GM18508 (cell line): ENCODE measurements at regions not wholly inside any gene's neighbourhood (a gene's known extent, or its start where the extent isn't known, plus 50 kb on each side); places are given as distances from the start of the nearest gene placed in this dataset.

Source experiments
- ATAC-seq: cut with Tn5 transposase; IDR thresholded peaks from one replicate; pipeline ENCODE4 v1.9.1; 2021; ENCODE audit warnings: moderate number of reproducible peaks; ENCODE audit not compliant: insufficient read depth, unreplicated experiment

DNA sequence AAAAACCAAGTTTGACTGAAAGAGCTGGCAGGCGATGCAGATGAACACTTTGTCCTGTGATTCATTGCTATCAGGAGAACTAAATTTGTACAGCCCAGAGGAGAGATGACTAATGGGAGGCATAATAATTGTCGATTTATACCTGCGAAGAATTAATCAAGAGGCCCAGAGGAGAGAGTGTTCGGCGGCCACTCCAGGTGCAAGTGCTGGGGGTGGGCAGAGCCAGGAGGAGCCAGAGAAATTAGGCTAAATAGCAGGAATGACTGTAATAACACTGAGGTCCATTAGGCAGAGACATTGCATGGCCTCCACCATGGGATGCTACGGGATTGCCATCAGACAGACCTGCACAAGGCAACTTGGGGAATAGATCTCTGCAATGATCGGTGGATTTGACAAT lies 107.7 kb upstream of the UQCRFS1 start:
- ATAC-seq, result no peak

DNA sequence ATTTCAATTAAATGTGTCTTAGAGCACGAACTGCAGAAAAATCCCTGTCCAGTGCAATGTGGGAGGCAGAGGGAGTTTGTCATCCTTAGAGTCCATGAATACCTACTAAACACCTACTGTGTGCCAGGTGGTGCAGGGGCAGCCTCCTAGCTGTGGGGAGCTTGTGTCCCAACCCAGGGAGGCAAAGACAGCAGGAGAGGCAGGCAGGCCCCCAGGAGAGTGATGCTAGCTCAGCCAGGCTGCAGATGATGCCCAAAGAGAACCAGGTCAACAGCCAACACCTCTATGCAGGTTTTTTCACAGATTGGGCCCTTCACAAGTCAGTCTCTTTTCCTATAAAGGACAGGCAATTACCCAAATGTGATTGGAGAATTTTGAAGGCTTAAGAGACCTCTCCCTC lies 108.2 kb upstream of the UQCRFS1 start:
- no peak for ATAC-seq

DNA sequence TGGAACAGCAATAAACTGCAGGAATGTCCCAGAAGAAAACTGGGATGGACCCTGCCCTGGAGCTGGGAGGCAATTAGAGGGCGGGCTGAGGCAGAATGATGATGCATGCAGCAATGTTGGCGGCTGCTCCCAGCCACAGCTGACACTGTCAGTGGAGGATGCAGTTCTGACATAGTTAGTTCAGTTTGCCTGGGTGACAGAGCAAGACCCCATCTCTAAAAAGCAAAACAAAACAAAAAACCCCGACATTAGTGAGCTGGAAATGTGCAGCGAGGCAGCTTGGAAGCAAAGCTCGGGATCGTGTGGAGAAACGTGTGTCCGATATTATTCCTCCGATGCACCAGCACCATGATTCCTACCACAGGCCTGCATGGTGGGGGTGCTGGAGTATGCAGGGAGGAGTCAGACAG lies 110.1 kb upstream of the UQCRFS1 start:
- no peak for ATAC-seq

DNA sequence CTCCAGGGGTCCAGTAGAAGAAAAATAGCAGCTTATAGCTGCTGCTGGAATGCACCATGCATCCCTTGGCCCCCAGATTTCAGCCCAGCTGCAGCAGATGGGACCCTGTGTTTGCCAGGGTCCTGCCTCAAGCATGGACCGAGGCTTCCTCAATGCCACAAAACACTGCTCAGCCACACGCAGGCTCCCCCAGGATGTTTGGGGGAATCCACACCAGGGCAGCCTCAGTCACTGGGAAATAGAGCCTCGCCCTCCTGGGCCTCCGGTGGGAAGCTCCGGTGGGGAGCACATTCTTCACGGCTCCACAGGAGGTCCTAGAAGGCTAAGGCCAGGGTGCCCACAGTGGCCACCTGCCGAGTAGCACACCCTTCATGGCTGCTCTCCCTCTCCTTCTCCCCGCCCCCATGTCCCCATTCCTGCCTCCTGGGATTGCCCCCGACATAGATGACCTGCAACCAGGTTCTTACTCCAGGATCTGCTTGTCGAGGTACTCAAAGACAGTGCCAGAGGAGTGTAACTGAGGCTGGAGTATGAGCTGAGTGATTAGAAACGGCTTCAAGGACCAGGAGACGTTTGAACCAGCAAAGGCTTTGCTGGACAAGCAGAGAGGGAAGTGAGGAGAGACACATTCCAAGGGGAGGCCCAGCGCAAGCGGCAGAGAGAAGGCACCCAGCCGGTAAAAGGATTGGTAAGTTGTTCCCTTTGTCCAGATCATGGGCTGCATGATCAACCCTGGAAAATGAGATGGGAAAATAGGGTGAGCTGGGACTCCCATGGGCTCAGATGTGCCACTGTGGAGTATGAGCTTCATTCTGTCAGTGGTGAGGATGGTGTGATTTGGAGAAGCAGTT lies 110.7 kb upstream of the UQCRFS1 start:
- no peak for ATAC-seq

DNA sequence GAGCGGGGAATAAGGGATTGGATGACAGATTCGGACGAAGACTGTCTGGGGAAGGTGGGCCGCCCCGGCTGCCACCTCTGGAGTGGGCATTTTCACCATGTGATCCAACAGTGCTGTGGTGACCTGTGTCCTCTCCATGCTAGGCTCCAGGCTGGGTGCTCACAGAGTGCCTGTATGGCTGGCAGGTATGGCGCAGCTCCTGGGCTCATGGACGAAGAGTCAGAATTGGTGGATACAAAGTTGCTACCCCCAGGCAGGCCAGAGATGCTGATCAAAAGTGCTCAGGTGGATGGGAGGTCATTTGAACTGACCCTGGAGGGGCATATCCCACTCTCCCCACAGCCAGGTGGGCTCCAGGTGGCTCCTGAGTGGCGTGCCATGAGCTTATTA lies 111.3 kb upstream of the UQCRFS1 start:
- ATAC-seq, result no peak

DNA sequence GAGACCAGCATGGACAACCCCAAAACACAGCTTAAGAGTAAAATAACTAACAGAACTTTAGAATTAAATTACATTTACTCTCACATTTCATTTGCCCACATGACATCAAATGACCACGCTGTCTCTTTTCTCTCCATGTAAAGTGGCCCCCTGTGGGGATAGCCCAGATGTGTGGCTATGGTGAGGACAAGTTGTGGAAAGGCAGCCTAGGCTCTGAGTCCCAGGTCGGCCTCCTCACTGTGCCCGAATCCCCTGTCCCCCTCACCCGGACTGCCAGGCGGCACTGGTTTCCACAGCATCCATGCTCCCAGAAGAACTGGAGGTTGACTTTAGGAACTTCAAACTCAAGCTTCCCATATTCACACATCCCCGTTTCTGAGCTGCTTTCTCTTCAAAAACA lies 111.8 kb upstream of the UQCRFS1 start:
- ATAC-seq, result no peak

DNA sequence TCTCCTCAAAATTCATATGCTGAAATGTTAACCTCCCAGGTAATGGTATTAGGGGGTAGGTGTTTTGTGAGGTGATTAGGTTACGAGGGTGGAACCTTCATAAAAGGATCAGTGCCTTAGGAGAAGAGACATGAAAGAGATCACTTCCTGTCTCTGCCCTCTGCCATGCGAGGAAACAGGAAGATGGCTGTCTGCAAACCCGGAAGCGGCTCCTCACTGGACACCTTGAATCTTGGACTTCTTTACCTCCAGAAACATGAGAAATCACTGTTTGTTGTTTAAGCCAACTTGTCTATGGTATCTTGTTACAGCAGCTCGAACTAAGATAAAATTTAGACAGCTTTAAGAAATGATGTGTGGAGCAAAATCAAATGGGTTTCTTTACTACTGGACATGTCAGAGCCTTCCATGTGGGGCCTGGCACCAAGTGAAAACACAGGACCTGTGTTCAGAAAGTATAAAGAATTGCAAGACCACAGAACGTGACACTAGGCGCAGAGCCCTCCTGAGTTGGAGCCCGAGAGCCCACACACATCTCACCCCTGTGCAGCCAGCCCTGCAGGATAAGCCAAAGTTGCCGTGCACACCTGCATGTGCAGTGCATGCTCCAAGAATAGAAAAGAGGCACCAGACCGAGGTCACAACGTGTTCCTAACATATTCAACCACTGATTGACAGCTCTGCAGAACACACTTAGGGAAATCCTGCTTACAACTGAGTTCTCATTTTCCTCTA lies 112.5 kb upstream of the UQCRFS1 start:
- ATAC-seq, result no peak

DNA sequence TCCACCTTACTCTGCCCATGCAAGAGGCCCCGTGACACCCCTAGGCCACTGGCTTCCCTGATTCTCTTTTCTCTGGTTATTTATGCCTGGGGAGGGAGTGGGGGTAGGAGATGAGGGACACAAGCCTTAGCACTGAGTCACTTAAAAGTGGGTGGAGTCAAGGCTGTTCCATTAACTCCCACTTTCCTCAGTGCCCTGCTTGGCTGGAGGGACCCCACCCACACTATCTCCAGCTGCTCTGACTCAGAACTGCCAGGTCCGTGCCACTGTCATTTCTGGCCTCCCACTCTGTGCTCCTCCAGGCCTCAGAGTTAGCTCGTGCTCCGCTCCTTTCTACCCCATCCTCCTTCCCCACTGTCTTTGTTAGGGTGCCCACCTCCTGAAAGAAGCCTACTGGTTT lies 113.4 kb upstream of the UQCRFS1 start:
- ATAC-seq, result no peak

DNA sequence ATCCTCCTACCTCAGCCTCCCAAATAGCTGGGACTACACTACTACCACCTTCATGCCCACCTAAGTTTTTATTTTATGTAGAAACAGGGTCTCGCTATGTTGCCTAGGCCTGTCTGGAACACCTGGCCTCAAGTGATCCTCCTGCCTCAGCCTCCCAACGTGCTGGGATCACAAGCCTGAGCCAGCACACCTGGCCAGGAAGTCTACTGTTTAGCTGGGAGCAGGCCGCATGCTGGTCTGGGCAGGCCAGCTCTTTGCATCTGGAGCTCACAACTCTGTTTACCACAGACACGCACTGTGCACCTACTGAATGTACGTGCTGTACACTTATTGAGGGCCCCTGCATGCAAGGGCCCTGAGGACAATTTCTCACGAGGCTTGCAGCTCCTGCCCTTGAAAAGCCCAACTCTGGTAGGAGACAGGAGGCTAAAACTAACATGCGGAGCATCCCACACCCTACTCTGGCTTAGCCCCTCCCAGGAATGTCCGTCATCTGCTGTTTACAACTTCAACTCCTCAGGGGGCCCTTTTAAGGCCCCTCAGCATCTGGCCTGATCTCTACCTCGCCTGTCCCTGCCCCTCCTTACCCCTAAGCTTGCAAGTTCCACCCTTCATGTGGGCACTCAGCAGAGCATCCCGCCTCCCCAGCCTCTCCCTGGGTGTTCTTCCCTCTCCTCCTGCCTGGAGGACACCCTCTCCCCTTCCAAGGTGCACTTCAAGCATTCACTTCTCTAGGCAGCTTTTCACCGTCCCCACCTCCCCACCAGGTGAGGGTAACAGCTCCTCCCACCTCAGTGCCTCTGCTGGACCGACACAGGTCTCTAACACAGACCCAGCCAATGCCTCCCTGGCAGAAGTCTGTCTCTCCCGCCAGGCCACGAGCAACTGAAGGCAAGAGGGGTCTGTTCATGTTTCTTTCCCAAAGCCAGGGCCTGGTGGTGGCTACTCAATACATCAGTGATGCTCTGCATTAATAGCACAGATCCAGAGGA lies 114.2 kb upstream of the UQCRFS1 start:
- no peak for ATAC-seq

DNA sequence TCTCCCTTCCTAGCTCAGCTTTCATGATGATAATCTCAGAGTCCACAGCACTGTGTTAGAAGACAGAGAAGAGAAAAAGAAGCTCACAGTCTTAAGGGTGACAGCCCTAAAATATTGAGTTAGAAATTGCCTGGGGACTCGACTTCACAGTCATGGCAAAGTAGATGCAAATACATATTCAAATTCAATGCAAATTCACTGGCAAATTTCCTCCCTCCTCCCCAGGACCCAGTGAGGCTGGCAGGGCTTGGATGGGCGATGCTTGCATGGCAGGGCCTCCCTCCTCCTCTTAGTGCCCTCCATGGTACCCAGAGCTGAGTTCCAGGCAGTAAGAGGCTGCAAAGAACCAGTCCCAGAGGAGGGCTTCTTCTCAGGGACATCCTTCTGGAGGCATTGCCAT lies 115.6 kb upstream of the UQCRFS1 start:
- no peak for ATAC-seq

DNA sequence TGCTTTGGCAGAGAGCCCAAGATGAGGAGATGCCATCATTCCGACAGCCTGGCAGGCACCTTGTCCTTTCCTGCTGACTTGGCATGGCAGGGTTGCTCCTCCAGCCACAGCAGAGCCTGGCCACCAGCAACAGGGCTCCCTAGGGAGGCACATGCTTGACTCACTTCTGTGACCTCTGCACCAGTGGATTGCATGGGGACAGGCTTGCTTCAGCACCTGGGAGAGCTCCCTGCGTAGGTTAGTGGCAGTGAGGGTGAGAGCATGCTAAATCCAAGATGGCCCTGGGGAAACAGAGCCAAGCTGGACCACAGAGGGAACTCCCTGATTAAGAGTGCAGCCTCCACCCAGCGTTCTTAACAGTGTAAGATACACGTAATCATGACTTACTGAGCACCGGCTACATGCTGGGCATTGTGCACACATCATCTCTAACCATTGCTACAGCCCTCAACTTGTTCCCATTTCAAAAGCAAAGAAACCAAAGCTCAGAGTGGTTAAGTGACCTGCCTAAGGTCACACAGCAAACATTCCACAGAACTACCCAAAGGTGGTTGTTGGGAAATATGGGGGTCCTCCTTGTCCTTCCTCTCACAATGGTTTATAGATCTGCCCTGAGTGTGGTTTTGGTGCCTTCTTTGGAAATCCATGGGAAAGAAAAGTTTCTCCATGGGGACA lies 116.6 kb upstream of the UQCRFS1 start:
- ATAC-seq, result no peak

DNA sequence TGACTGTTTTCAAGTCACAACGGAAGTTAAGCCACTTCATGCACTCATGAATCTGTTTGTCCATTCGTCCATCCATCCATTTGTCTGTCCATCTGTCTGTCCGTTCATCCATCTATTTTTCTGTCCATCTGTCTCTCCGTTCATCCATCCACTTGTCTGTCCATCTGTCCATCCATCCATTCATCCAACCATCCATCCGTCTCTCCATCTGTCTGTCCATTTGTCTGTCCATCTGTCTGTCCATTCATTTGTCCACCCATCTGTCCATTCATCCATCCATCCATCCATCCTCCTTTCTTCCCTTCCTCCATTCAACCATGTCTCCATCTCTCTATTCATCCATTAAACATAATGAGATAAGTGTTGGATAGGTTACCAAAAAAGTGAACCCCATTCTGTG lies 123.5 kb upstream of the UQCRFS1 start:
- no peak for ATAC-seq

DNA sequence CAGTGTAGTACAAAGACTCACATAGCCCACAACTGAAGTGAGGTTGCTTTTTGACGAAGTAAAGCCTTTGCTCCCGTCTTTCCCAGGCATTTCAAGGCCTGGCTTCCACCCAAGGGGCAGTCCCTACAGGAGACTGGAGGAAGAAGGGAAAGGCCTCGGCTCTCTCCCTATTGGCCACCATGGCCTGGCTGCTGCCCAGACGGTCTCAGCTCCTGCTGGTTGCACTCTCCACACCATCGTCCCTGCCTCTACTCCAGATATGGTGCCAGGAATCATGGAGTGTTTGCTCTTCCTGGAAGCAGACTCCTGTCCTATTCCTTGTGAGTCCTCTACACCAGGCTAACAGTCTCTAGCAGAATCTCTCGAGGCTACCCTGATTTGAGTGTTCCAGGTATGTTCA lies 124.1 kb upstream of the UQCRFS1 start:
- ATAC-seq, result no peak

DNA sequence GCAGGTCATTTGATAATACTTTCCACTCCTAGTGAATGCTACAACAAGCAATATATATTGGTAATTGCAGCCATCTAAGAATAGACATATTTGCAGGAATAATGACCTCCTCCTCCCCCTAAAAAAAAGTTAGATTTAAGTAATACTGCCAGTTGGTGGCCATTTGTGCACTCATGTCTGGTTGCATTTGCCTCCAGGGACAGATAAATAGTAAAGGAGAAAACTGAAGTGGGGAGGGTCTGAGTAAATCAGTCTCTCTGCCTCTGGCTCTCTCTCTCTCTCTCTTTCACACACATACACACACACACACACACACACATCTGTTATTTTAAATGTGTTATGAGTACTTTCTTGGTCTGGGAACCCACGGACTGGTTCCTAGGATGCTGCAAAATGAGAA lies 125.5 kb upstream of the UQCRFS1 start:
- no peak for ATAC-seq

DNA sequence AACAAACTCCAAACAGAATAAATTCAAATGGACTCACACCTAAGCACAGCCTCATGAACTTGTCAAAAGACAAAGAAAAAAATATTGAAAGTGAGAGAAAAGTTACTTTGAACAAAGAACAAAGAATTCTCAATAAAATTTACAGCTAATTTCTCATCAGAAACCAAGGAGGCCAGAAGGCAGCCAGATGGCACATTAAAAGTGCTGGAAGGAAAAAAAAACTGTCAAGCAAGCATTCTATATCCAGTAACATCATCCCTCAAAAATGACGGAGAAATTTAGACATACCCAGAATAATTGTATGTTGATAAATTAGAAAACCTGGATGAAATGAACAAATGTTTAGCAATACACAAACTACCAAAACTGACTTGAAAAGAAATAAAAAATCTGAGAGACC lies 129.8 kb upstream of the UQCRFS1 start:
- no peak for ATAC-seq

DNA sequence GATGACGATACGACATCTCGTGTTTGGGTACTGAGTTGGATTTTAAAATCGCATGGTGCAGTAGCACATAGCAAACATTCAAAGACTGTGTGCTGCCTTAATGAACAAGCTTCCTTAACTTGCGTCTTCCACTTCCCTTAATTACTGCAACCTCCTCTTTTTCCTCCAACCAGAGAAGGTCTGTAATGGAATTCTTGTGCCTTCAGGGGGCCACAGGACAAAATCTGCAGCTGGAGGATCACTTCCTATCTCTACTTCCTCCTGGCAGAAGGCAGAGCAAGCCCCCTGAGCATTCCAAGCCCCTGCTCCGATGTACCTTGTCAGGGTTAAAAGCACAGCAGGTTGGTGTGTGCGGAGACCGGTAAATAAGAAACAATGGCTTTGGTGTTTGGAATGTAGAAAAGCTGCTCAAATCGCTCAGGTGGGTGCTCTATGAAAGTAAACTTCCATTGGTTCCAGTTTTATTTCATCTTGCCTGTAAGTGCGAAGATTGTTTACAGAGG lies 151.3 kb upstream of the UQCRFS1 start:
- no peak for ATAC-seq

DNA sequence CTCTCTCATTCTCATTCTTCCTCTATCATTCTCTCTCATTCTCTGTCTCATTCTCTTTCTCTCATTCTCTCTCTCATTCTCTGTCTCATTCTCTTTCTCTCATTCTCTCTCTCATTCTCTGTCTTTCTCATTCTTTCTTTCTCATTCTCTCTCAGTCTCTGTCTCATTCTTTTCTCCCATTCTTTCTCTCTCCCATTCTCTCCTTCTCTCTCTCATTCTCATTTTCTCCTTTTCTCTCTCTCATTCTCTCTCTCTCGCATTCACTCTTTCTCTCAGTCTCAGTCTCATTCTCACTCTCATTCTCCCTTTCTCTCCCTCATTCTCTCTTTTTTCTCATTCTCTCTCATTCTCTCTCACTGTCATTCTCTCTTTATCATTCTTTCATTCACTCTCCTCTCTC lies 152.0 kb upstream of the UQCRFS1 start:
- no peak for ATAC-seq

DNA sequence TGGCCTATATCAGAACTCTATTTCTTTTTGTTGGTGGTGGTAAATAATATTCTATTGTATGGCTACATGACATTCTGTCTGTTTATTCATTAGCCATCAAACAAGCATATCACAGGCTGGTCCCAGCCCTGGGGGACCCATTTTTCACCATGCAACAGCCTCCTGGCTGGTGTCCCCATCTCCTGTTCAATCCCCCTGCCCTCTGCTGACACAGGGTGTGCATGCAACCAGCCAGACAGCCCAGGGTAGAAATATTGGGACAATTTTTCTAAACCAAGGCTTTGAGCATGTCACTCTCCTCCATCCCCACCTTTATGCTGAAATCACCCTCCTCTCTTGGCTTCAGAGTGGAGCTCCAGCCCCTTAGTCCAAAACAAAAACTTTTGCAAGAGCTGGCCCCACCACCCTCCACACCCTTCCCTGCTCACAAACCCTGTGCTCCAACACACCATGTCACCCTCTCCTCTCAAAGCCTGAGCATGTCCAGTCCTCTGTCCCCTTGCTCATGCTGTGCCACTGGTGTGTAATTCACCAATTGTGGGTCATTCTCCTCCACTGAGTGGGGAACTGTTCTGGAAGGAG lies 153.0 kb upstream of the UQCRFS1 start:
- ATAC-seq, result no peak

DNA sequence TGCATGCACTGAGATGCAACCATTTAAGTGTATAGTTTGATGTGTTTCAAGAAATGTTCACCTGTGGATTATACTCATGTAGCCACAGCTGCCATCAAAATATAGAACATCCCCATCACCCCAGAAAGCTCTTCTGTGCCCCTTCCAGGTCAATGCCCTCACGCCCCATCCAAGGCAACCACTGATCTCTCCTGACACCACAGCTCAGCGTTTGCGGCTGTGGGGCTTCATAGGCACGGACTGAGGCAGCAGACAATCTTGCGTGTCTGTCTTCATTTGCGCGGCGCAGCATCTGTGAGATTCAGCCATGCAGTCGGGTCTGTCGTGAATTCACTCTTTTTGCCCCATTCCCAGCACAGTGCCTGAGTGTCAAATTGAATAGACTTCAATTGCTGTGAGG lies 153.8 kb upstream of the UQCRFS1 start:
- ATAC-seq, result no peak

DNA sequence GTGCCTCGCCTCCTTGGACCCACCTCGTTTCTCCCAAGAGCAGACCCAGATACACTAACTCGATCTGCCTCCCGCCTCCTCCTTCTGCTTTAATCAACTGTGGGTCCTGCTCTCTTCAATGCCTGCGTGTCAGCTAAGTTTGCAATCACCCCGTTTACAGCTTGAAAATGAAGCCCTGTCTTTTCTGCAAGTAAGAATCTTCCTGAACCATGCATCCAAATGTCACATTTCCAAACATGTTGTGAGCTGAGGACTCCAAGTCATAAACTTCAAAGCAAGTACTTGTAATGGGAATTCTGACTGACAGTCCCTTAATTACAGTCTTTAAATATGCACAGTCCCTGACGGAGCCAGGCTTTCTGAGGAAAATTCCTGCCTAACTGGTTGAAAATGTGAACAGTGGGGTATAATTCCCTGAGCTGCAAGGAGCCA lies 154.9 kb upstream of the UQCRFS1 start:
- no peak for ATAC-seq
